H9 (cell line): ENCODE measurements at regions not wholly inside any gene's neighbourhood (a gene's known extent, or its start where the extent isn't known, plus 50 kb on each side); places are given as distances from the start of the nearest gene placed in this dataset.

Experiments used
- DNase-seq: peaks from one replicate; pipeline ENCODE4 v3.0.0-alpha.2; 2017
- H2AFZ ChIP-seq: one replicate; pipeline ENCODE4 v1.6.1; 2013; ENCODE audit warnings: mild to moderate bottlenecking, low read length, control low read depth, moderate library complexity
- H2AK5ac ChIP-seq: 2 replicates; pipeline ENCODE4 v1.6.1; 2013; ENCODE audit warnings: low read length, control low read depth, mixed read lengths; ENCODE audit not compliant: insufficient read length
- H2BK120ac ChIP-seq: one replicate; pipeline ENCODE4 v1.6.1; 2013; ENCODE audit warnings: low read depth, mild to moderate bottlenecking, low read length, control low read depth, inconsistent platforms; ENCODE audit not compliant: poor library complexity, severe bottlenecking
- H2BK12ac ChIP-seq: 2 replicates; pipeline ENCODE4 v1.6.1; 2013; ENCODE audit warnings: low read length, control low read depth, mixed read lengths, low read depth; ENCODE audit not compliant: insufficient read length
- H2BK15ac ChIP-seq: 2 replicates; pipeline ENCODE4 v1.6.1; 2013; ENCODE audit warnings: low read depth, low read length, control low read depth
- H2BK20ac ChIP-seq: one replicate; pipeline ENCODE4 v1.6.1; 2013; ENCODE audit warnings: low read depth, mild to moderate bottlenecking, low read length, control low read depth, inconsistent platforms; ENCODE audit not compliant: poor library complexity, severe bottlenecking
- H2BK5ac ChIP-seq: 2 replicates; pipeline ENCODE4 v1.6.1; 2013; ENCODE audit warnings: low read length, control low read depth, mixed read lengths; ENCODE audit not compliant: insufficient read length
- H3K14ac ChIP-seq: 2 replicates; pipeline ENCODE4 v1.6.1; 2013; ENCODE audit warnings: low read length, control low read depth; ENCODE audit not compliant: insufficient read depth
- H3K18ac ChIP-seq: 2 replicates; pipeline ENCODE4 v1.6.1; 2013; ENCODE audit warnings: low read depth, mild to moderate bottlenecking, mixed read lengths, low read length, control low read depth; ENCODE audit not compliant: insufficient read length
- H3K23ac ChIP-seq: 2 replicates; pipeline ENCODE4 v1.6.1; 2013; ENCODE audit warnings: low read length, control low read depth, mixed read lengths, low read depth; ENCODE audit not compliant: insufficient read length
- H3K23me2 ChIP-seq: 2 replicates; pipeline ENCODE4 v1.6.1; 2013; ENCODE audit warnings: low read depth, mild to moderate bottlenecking, mixed read lengths, low read length, control low read depth; ENCODE audit not compliant: insufficient read length, poor library complexity, severe bottlenecking
- H3K27ac ChIP-seq: 2 replicates; pipeline ENCODE4 v1.5.1; 2013; ENCODE audit warnings: low read length, control low read depth, mixed read lengths, low read depth; ENCODE audit not compliant: insufficient read length
- H3K27me3 ChIP-seq: 2 replicates; pipeline ENCODE4 v1.6.1; 2013; ENCODE audit warnings: low read length, control low read depth, inconsistent platforms; ENCODE audit not compliant: insufficient read depth
- H3K4ac ChIP-seq: 2 replicates; pipeline ENCODE4 v1.6.1; 2013; ENCODE audit warnings: low read depth, mild to moderate bottlenecking, control low read depth, inconsistent platforms, low read length, moderate library complexity
- H3K4me1 ChIP-seq: 2 replicates; pipeline ENCODE4 v1.6.1; 2013; ENCODE audit warnings: low read length, control low read depth, inconsistent platforms; ENCODE audit not compliant: insufficient read depth
- H3K4me2 ChIP-seq: 2 replicates; pipeline ENCODE4 v1.6.1; 2013; ENCODE audit warnings: low read length, control low read depth, mixed read lengths; ENCODE audit not compliant: insufficient read length, insufficient read depth
- H3K56ac ChIP-seq: 2 replicates; pipeline ENCODE4 v1.6.1; 2013; ENCODE audit warnings: low read depth, mild to moderate bottlenecking, mixed read lengths, low read length, control low read depth; ENCODE audit not compliant: insufficient read length
- H3K79me1 ChIP-seq: 2 replicates; pipeline ENCODE4 v1.6.1; 2013; ENCODE audit warnings: low read depth, mild to moderate bottlenecking, moderate library complexity, low read length, control low read depth, inconsistent platforms; ENCODE audit not compliant: insufficient read depth, poor library complexity, severe bottlenecking
- H3K79me2 ChIP-seq: 2 replicates; pipeline ENCODE4 v1.6.1; 2013; ENCODE audit warnings: low read length, control low read depth, inconsistent platforms; ENCODE audit not compliant: insufficient read depth
- H3K9ac ChIP-seq: 2 replicates; pipeline ENCODE4 v1.6.1; 2013; ENCODE audit warnings: low read length, control low read depth, mixed read lengths; ENCODE audit not compliant: insufficient read length; ENCODE audit errors: extremely low read depth
- H3K9me3 ChIP-seq: one replicate; pipeline ENCODE4 v1.6.1; 2013; ENCODE audit warnings: low read depth, low read length, inconsistent platforms; ENCODE audit not compliant: control insufficient read depth
- H3T11ph ChIP-seq: one replicate; pipeline ENCODE4 v1.6.1; 2013; ENCODE audit warnings: mild to moderate bottlenecking, low read length, control low read depth, inconsistent platforms
- H4K20me1 ChIP-seq: one replicate; pipeline ENCODE4 v1.6.1; 2013; ENCODE audit not compliant: control insufficient read depth, insufficient read length, insufficient read depth
- H4K5ac ChIP-seq: 2 replicates; pipeline ENCODE4 v1.6.1; 2013; ENCODE audit warnings: low read depth, mild to moderate bottlenecking, mixed read lengths, low read length, control low read depth; ENCODE audit not compliant: insufficient read length
- H4K8ac ChIP-seq: replicated peaks from 2 replicates; pipeline ENCODE4 v1.6.1; 2013; ENCODE audit warnings: low read length, control low read depth, mixed read lengths, low read depth; ENCODE audit not compliant: insufficient read length
- H4K91ac ChIP-seq: 2 replicates; pipeline ENCODE4 v1.6.1; 2013; ENCODE audit warnings: low read depth, mild to moderate bottlenecking, moderate library complexity, mixed read lengths, low read length, control low read depth; ENCODE audit not compliant: insufficient read length
- H3K27ac Mint-ChIP-seq, 3 experiments: 2 replicates in 2 of 3; 3 replicates in 1 of 3; pipeline ENCODE4 v1.8.0; 2020 to 2021; ENCODE audit warnings: mixed read lengths in 3 of 3, mild to moderate bottlenecking in 1 of 3, moderate library complexity in 1 of 3
- H3K27me3 Mint-ChIP-seq: 2 replicates; pipeline ENCODE4 v1.8.0; 2021; ENCODE audit warnings: low read depth, mild to moderate bottlenecking, moderate library complexity, mixed read lengths
- H3K36me3 Mint-ChIP-seq, 3 experiments: 2 replicates in 2 of 3; 3 replicates in 1 of 3; pipeline ENCODE4 v1.8.0; 2020 to 2021; ENCODE audit warnings: low read depth in 3 of 3, mixed read lengths in 3 of 3; ENCODE audit not compliant: insufficient read depth in 1 of 3
- H3K4me1 Mint-ChIP-seq, 2 experiments: 2 replicates each; pipeline ENCODE4 v1.8.0; 2020; ENCODE audit warnings: mixed read lengths in 2 of 2
- H3K4me3 Mint-ChIP-seq, 2 experiments: 2 replicates in 1 of 2; 3 replicates in 1 of 2; pipeline ENCODE4 v1.8.0; 2020 to 2021; ENCODE audit warnings: mild to moderate bottlenecking in 2 of 2, mixed read lengths in 2 of 2, moderate library complexity in 1 of 2
- H3K9me3 Mint-ChIP-seq, 2 experiments: 2 replicates in 1 of 2; 3 replicates in 1 of 2; pipeline ENCODE4 v1.8.0; 2020; ENCODE audit warnings: mild to moderate bottlenecking in 2 of 2, mixed read lengths in 2 of 2, moderate library complexity in 1 of 2
- WGBS: extraction: QIAGEN DNeasy Blood & Tissue Kit; methylation state at CpG from one replicate; pipeline ENCODE4 v1.1.7; 2013; ENCODE audit warnings: missing lambda C conversion rate, low lambda C conversion rate, mixed read lengths; ENCODE audit not compliant: insufficient read length; ENCODE audit errors: extremely low coverage; 5-methylcytosine and 5-hydroxymethylcytosine counted together
- TF ChIP-seq, protein P1 (sequence below): fragments of 200-600 bp; sonication (generic); conservative IDR thresholded peaks from 3 replicates; pipeline ENCODE4 v1.8.0; 2021; ENCODE audit warnings: antibody characterized with exemption, mild to moderate bottlenecking

DNA sequence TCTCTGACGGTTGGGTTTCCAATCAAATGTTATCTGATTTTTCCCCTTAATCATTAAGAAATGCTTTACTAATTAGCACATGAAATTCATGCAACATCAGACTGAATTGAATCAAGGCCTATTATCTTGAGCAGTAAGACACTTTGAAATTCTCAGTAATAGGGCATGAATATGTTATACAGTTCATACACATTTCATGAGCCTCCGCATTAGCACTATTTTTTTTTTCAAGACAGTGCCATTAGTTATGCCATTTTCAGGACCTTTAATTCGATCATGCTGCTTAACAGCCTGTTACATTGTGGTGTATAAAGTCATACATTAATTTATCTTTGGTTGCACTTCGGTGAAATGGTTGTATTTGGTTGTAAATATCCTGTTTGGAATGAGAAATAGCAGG lies 862.6 kb upstream of the GOT2 start:
- Histone ChIP-seq H3K9me3 (no peaks in the 10 kb centered on the region), H3K9ac (no peak overlapping the region), H3K14ac (no peak overlapping the region), H2BK20ac (no peak overlapping the region), H3K4me2 (no peak overlapping the region), H2BK15ac (no peak overlapping the region), H2AK5ac (no peak overlapping the region), H3K56ac (no peak overlapping the region), H3K18ac (no peak overlapping the region), H3T11ph (no peak overlapping the region), H3K4ac (no peak overlapping the region), H2BK5ac (no peak overlapping the region), H3K4me1 (no peaks in the 10 kb centered on the region), H4K20me1 (no peaks in the 10 kb centered on the region), H3K79me2 (no peaks in the 10 kb centered on the region), H3K23ac (no peak overlapping the region), H3K27me3 (no peaks in the 10 kb centered on the region), H4K91ac (no peak overlapping the region), H3K27ac (no peak overlapping the region), H3K79me1 (no peaks in the 10 kb centered on the region), H4K8ac (no peak overlapping the region), H2AFZ (no peak overlapping the region), H4K5ac (no peak overlapping the region), H2BK12ac (no peak overlapping the region), H2BK120ac (no peak overlapping the region), H3K23me2 (no peaks in the 10 kb centered on the region)
- Mint-ChIP-seq H3K27ac (no peak overlapping the region), H3K27me3 (no peaks in the 10 kb centered on the region; the same call in 1 of the 2 replicates), H3K4me1 (no peaks in the 10 kb centered on the region), H3K9me3 (no peaks in the 10 kb centered on the region), H3K36me3 (no peaks in the 10 kb centered on the region; a peak in 1 of 7 replicates), H3K4me3 (no peak overlapping the region)
- DNase-seq: no peak
- TF ChIP-seq, protein P1, sequence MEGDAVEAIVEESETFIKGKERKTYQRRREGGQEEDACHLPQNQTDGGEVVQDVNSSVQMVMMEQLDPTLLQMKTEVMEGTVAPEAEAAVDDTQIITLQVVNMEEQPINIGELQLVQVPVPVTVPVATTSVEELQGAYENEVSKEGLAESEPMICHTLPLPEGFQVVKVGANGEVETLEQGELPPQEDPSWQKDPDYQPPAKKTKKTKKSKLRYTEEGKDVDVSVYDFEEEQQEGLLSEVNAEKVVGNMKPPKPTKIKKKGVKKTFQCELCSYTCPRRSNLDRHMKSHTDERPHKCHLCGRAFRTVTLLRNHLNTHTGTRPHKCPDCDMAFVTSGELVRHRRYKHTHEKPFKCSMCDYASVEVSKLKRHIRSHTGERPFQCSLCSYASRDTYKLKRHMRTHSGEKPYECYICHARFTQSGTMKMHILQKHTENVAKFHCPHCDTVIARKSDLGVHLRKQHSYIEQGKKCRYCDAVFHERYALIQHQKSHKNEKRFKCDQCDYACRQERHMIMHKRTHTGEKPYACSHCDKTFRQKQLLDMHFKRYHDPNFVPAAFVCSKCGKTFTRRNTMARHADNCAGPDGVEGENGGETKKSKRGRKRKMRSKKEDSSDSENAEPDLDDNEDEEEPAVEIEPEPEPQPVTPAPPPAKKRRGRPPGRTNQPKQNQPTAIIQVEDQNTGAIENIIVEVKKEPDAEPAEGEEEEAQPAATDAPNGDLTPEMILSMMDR: no peak
- no CpG with 5 or more reads among the region's 4 CpGs for WGBS
